KMS-11 (cell line): ENCODE measurements at regions not wholly inside any gene's neighbourhood (a gene's known extent, or its start where the extent isn't known, plus 50 kb on each side); places are given as distances from the start of the nearest gene placed in this dataset.

Source experiments
- H2AFZ ChIP-seq: fragments of 200-600 bp; sonication (generic); 2 replicates; pipeline ENCODE4 v1.6.1; 2016; ENCODE audit warnings: antibody characterized with exemption, mixed run types, low read depth
- H3K27ac ChIP-seq: fragments of 200-600 bp; sonication (generic); 2 replicates; pipeline ENCODE4 v1.6.1; 2016; ENCODE audit warnings: mild to moderate bottlenecking, mixed run types
- H3K27me3 ChIP-seq: fragments of 200-600 bp; sonication (generic); 2 replicates; pipeline ENCODE4 v1.6.1; 2017; ENCODE audit warnings: mild to moderate bottlenecking, low read depth, mixed run types, moderate library complexity; ENCODE audit not compliant: insufficient read depth
- H3K36me3 ChIP-seq: fragments of 200-600 bp; sonication (generic); 2 replicates; pipeline ENCODE4 v1.6.1; 2017; ENCODE audit warnings: mild to moderate bottlenecking, mixed run types; ENCODE audit not compliant: insufficient read depth
- H3K4me1 ChIP-seq: fragments of 200-600 bp; sonication (generic); 2 replicates; pipeline ENCODE4 v1.6.1; 2016; ENCODE audit warnings: mild to moderate bottlenecking, low read depth, mixed run types; ENCODE audit not compliant: poor library complexity, severe bottlenecking
- H3K4me2 ChIP-seq: fragments of 200-600 bp; sonication (generic); 2 replicates; pipeline ENCODE4 v1.7.0; 2016; ENCODE audit warnings: mild to moderate bottlenecking, mixed run types
- H3K4me3 ChIP-seq: fragments of 200-600 bp; sonication (generic); IDR thresholded peaks from 2 replicates; pipeline ENCODE4 v1.6.1; 2017; ENCODE audit warnings: low read depth, low read length, mixed read lengths; ENCODE audit not compliant: insufficient read depth
- H3K79me2 ChIP-seq: fragments of 200-600 bp; sonication (generic); 2 replicates; pipeline ENCODE4 v1.6.1; 2016; ENCODE audit warnings: low read depth, mixed run types; ENCODE audit not compliant: insufficient read depth
- H3K9ac ChIP-seq: fragments of 200-600 bp; sonication (generic); 2 replicates; pipeline ENCODE4 v1.6.1; 2016; ENCODE audit warnings: mild to moderate bottlenecking, mixed run types
- H4K20me1 ChIP-seq: fragments of 200-600 bp; sonication (generic); 2 replicates; pipeline ENCODE4 v1.6.1; 2016; ENCODE audit warnings: mild to moderate bottlenecking, mixed run types; ENCODE audit not compliant: insufficient read depth
- TF ChIP-seq, protein P1 (sequence below): fragments of 200-600 bp; sonication (generic); conservative IDR thresholded peaks from 2 replicates; pipeline ENCODE4 v1.6.1; 2017; ENCODE audit warnings: low read depth, mild to moderate bottlenecking, antibody characterized with exemption, low read length, moderate library complexity, mixed read lengths

DNA sequence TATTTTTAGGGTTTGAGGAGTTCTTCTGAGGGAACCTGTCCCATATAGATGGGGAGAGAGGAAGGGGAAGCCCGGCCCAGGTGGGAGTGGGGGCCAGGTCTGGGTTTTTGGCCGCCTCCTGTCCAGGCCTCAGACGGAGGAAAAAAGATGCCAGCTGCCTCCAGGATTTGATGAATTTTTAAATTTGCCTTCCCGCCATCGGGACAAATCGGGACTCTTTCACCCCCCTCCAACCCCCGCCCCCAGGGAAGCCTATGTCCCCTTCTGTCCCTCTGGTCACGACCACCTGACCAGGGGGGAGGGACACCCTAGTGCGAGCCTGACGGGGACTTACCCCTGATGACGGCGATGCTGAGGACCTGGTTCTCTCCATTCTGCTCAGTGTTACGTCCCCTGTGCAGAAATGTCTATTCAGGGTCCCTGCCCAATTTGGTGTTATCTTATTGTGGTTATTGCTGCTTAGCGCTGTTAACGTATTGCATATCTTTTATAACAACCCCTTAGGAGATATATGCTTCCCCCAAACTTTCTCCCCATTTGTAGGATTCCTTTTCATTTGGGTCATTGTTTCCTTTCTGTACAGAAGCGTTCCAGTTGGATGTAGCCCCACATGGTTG lies 115.9 kb upstream of the GRK3 start:
- no peak overlapping the region for H3K4me3 ChIP-seq
- peaks cover 57% of the 10 kb centered on the region for H3K79me2 ChIP-seq
- peak overlapping the region; percentile 50 for H3K27ac ChIP-seq
- peak overlapping the region; percentile 82 for H3K4me2 ChIP-seq
- peak overlapping the region; percentile 86; the same call in 1 of the 2 replicates for H2AFZ ChIP-seq
- peak overlapping the region; percentile 72; the same call in 1 of the 2 replicates for H3K9ac ChIP-seq
- no peaks in the 10 kb centered on the region for H3K27me3 ChIP-seq
- H3K36me3 ChIP-seq = no peaks in the 10 kb centered on the region
- TF ChIP-seq, protein P1, sequence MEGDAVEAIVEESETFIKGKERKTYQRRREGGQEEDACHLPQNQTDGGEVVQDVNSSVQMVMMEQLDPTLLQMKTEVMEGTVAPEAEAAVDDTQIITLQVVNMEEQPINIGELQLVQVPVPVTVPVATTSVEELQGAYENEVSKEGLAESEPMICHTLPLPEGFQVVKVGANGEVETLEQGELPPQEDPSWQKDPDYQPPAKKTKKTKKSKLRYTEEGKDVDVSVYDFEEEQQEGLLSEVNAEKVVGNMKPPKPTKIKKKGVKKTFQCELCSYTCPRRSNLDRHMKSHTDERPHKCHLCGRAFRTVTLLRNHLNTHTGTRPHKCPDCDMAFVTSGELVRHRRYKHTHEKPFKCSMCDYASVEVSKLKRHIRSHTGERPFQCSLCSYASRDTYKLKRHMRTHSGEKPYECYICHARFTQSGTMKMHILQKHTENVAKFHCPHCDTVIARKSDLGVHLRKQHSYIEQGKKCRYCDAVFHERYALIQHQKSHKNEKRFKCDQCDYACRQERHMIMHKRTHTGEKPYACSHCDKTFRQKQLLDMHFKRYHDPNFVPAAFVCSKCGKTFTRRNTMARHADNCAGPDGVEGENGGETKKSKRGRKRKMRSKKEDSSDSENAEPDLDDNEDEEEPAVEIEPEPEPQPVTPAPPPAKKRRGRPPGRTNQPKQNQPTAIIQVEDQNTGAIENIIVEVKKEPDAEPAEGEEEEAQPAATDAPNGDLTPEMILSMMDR = no peak
- peaks cover 22% of the 10 kb centered on the region for H3K4me1 ChIP-seq
- peaks cover 10% of the 10 kb centered on the region; the same call in 1 of the 2 replicates for H4K20me1 ChIP-seq

DNA sequence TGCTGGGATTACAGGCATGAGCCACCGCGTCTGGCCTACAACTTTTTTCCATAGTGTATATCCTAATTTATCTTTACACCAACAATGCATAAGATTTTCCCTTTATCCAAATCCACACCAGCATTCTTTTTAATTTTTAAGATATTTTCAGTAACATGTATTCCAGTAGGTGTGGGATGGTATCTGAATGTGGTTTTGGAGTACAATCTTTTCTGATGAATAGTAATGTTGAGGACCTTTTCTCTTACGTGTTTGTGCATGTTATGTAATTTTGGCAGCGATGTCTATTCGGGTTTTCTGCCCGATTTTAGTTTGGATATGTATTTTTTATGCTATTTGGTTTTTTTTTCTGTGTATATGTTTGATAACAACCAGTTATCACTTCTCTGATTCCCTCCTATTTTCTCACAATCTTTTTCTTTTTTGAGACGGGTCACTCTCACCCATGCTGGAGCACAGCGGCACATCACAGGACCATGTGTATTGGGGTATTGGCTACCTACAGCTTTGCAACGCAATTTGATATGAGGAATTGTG lies 114.6 kb upstream of the GRK3 start:
- H3K9ac ChIP-seq = no peak overlapping the region
- no peaks in the 10 kb centered on the region for H3K27me3 ChIP-seq
- H3K36me3 ChIP-seq = no peaks in the 10 kb centered on the region
- H3K4me2 ChIP-seq = peak overlapping the region; percentile 82; the same call in 1 of the 2 replicates
- H3K4me3 ChIP-seq = no peak overlapping the region
- peaks cover 10% of the 10 kb centered on the region; the same call in 1 of the 2 replicates for H4K20me1 ChIP-seq
- H2AFZ ChIP-seq = no peak overlapping the region
- H3K4me1 ChIP-seq = peaks cover 22% of the 10 kb centered on the region
- peaks cover 70% of the 10 kb centered on the region for H3K79me2 ChIP-seq
- no peak overlapping the region for H3K27ac ChIP-seq
- TF ChIP-seq, protein P1 = no peak

DNA sequence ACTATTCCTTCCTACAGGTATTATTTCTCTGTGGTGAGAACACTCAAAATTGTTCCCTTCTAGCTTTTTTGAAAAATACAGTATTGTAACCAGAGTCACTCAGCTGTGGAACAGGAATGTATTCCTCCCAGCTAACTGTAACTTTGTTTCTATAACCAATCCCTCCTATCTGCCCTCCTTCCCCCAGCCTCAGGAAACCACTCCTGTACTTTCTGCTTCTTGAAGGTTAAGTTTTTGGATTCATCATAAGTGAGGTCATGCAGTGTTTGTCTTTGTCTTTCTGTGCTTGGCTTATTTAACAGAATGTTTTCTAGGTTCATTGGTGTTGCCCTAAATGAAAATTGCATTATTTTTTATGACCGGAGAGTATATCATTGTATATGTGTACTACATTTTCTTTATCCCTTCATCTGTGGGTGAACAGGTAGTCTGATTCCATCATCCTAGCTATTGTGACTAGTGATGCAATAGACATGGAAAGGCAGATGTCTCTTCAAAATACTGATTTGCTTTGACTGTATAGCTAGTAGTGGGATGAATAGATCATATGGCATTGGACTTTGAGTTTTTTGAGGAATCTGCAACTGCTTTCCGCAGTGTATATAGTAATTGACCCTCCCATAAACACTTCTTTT lies 112.9 kb upstream of the GRK3 start:
- Histone ChIP-seq H3K27ac (no peak overlapping the region), H2AFZ (no peak overlapping the region), H3K9ac (no peak overlapping the region), H3K36me3 (no peaks in the 10 kb centered on the region), H4K20me1 (peaks cover 10% of the 10 kb centered on the region; the same call in 1 of the 2 replicates), H3K4me3 (no peak overlapping the region), H3K4me1 (peaks cover 20% of the 10 kb centered on the region), H3K4me2 (no peak overlapping the region), H3K27me3 (no peaks in the 10 kb centered on the region), H3K79me2 (peaks cover 72% of the 10 kb centered on the region)
- TF ChIP-seq, protein P1 = no peak

DNA sequence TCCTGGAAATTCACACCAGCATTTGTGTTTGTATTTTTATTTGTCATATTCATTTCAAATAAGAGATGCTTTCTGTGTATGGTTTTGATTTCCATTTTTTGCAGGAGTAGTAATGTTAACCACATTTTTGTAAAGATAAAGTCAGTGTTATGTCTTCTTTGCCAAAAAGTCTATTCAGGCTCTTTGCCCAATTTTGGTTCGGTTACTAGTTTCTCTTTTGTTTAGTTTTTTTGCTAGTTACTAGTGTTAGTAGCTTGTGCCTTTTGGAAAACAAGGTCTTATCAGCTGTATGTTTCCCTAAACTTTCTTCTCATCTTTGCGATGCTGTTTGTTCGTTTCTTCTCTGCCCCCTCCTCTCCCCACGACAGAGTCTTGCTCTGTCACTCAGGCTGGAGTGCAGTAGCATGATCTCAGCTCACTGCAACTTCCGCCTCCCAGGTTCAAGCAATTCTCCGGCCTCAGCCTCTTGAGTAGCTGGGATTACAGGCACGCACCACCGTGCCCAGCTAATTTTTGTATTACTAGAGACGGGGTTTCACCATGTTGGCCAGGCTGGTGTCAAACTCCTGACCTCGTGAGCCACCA lies 112.3 kb upstream of the GRK3 start:
- H3K4me2 ChIP-seq = no peak overlapping the region
- no peak overlapping the region for H2AFZ ChIP-seq
- peaks cover 72% of the 10 kb centered on the region for H3K79me2 ChIP-seq
- no peak overlapping the region for H3K9ac ChIP-seq
- H3K36me3 ChIP-seq = no peaks in the 10 kb centered on the region
- no peak overlapping the region for H3K27ac ChIP-seq
- H3K4me1 ChIP-seq = peaks cover 14% of the 10 kb centered on the region
- TF ChIP-seq, protein P1 = no peak
- no peak overlapping the region for H3K4me3 ChIP-seq
- H4K20me1 ChIP-seq = peaks cover 10% of the 10 kb centered on the region; the same call in 1 of the 2 replicates
- no peaks in the 10 kb centered on the region for H3K27me3 ChIP-seq
